ENCODE measurements at regions not wholly inside any gene's neighbourhood (a gene's known extent, or its start where the extent isn't known, plus 50 kb on each side); places are given as distances from the start of the nearest gene placed in this dataset.

DNA sequence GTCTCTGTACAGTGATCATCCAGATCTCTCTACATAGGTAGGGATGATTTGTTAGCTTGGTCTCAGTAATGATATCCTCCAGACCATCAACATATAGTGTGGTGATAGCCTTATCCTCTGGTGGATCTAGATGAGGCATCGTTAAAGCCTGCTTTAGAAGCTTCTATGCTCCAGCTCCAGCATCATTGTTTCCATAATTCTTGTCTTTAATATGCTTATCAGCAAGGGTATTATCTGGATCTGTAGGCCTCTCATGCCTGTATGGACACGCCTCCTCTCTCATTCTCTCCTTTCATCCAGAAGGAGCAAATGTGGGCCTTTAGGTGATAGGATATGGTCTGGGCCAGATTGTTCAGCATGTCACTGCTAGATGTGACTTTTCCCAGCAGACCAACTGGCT, 234.5 kb upstream of the CHST9 start:
- Histone ChIP-seq H3K56ac (ENCODE audit: insufficient read length, low read depth, low read length) (no peak overlapping the region), H3K4me1 (ENCODE audit: insufficient read depth, low read length) (peaks cover 2% of the 10 kb centered on the region; the same call in 1 of the 2 replicates), H3K9ac (ENCODE audit: extremely low read depth, insufficient read length, low read length) (no peak overlapping the region), H3K23ac (ENCODE audit: insufficient read length, low read depth, low read length) (no peak overlapping the region), H3K4ac (ENCODE audit: low read depth, low read length) (no peak overlapping the region), H3K79me1 (ENCODE audit: insufficient read depth, low read depth, low read length, poor library complexity, severe bottlenecking) (no peaks in the 10 kb centered on the region), H2BK5ac (ENCODE audit: insufficient read length, low read length) (no peak overlapping the region), H2AFZ (ENCODE audit: low read length) (no peak overlapping the region), H2BK20ac (ENCODE audit: low read depth, low read length, poor library complexity, severe bottlenecking) (no peak overlapping the region), H3T11ph (ENCODE audit: low read length) (no peak overlapping the region), H3K14ac (ENCODE audit: insufficient read depth, low read length) (no peak overlapping the region), H3K27ac (ENCODE audit: insufficient read length, low read depth, low read length) (no peak overlapping the region), H4K5ac (ENCODE audit: insufficient read length, low read depth, low read length) (no peak overlapping the region), H4K91ac (ENCODE audit: insufficient read length, low read depth, low read length) (no peak overlapping the region), H4K8ac (replicated peaks; ENCODE audit: insufficient read length, low read depth, low read length) (no peak overlapping the region), H3K79me2 (ENCODE audit: insufficient read depth, low read length) (no peaks in the 10 kb centered on the region), H3K23me2 (ENCODE audit: insufficient read length, low read depth, low read length, poor library complexity, severe bottlenecking) (no peaks in the 10 kb centered on the region), H2BK15ac (ENCODE audit: low read depth, low read length) (no peak overlapping the region), H3K27me3 (ENCODE audit: insufficient read depth, low read length) (no peaks in the 10 kb centered on the region), H2AK5ac (ENCODE audit: insufficient read length, low read length) (no peak overlapping the region), H3K18ac (ENCODE audit: insufficient read length, low read depth, low read length) (no peak overlapping the region), H2BK120ac (ENCODE audit: low read depth, low read length, poor library complexity, severe bottlenecking) (no peak overlapping the region), H3K4me2 (ENCODE audit: insufficient read depth, insufficient read length, low read length) (no peak overlapping the region), H4K20me1 (ENCODE audit: control insufficient read depth, insufficient read depth, insufficient read length) (no peaks in the 10 kb centered on the region), H2BK12ac (ENCODE audit: insufficient read length, low read depth, low read length) (no peak overlapping the region), H3K9me3 (ENCODE audit: control insufficient read depth, low read depth, low read length) (no peaks in the 10 kb centered on the region)
- Mint-ChIP-seq H3K9me3 (no peaks in the 10 kb centered on the region), H3K27ac (no peak overlapping the region), H3K36me3 (ENCODE audit: insufficient read depth in 1 of 3, low read depth in 3 of 3) (no peaks in the 10 kb centered on the region), H3K27me3 (ENCODE audit: low read depth) (no peaks in the 10 kb centered on the region), H3K4me3 (no peak overlapping the region), H3K4me1 (peaks cover 2 to 4% of the 10 kb centered on the region in 2 experiments)
- DNase-seq = no peak
- no CpG with 5 or more reads among the region's 2 CpGs for WGBS (ENCODE audit: extremely low coverage, insufficient read length, low lambda C conversion rate)
- TF ChIP-seq, protein P1, sequence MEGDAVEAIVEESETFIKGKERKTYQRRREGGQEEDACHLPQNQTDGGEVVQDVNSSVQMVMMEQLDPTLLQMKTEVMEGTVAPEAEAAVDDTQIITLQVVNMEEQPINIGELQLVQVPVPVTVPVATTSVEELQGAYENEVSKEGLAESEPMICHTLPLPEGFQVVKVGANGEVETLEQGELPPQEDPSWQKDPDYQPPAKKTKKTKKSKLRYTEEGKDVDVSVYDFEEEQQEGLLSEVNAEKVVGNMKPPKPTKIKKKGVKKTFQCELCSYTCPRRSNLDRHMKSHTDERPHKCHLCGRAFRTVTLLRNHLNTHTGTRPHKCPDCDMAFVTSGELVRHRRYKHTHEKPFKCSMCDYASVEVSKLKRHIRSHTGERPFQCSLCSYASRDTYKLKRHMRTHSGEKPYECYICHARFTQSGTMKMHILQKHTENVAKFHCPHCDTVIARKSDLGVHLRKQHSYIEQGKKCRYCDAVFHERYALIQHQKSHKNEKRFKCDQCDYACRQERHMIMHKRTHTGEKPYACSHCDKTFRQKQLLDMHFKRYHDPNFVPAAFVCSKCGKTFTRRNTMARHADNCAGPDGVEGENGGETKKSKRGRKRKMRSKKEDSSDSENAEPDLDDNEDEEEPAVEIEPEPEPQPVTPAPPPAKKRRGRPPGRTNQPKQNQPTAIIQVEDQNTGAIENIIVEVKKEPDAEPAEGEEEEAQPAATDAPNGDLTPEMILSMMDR (conservative IDR thresholded peaks at IDR 0.05) = no peak
